NCI-H1417 treated with DMSO at 0.1 percent for 48 hours (cell line): ENCODE measurements at regions not wholly inside any gene's neighbourhood (a gene's known extent, or its start where the extent isn't known, plus 50 kb on each side); places are given as distances from the start of the nearest gene placed in this dataset.
"Not testable (repeated sequence)": the region's sequence is repeated elsewhere in the genome, so short reads cannot be mapped to it uniquely, and the experiment has no call there.

Source experiments
- DNase-seq: peaks from one replicate; lab custom pipeline; 2025; lab: John Stamatoyannopoulos, UW

DNA sequence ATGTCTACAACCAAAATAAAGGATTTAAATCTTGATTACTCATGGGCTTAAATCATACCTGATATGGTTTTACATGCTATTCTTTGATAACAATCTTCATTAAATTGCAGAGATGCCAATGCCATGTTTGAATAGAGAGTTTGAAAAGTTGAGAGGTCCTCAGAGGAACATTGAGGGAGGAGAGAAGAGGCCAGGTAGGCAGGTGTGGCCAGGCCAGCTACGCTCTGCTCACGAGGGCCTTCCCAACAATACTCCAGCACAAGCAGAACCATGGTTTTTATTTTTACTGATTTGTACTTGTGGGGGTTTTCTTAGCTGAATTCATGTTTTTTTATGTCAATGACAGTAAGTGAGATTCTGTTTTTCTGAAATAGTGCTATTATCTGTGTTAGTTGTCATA is 158.1 kb upstream of the RFC3 start:
- no peak for DNase-seq

DNA sequence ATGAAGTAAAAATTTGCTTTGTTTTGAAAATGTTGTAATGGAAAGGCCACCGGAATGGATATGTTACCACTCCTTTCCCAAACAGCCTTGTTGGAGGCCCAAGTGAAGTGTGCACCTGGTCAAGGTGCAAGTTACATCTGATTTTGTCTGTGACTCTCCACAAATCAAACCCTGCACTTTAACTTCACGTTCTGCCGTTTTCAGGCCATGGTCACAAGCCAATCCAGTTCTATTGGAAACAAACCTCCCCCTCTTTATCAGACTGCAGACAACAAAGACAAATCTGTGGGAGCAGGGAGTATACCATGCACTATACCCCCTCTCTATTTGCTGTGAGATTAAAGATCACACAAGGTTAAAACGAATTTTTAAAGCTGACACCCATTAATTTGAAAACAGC is 155.6 kb upstream of the RFC3 start:
- DNase-seq: no peak

DNA sequence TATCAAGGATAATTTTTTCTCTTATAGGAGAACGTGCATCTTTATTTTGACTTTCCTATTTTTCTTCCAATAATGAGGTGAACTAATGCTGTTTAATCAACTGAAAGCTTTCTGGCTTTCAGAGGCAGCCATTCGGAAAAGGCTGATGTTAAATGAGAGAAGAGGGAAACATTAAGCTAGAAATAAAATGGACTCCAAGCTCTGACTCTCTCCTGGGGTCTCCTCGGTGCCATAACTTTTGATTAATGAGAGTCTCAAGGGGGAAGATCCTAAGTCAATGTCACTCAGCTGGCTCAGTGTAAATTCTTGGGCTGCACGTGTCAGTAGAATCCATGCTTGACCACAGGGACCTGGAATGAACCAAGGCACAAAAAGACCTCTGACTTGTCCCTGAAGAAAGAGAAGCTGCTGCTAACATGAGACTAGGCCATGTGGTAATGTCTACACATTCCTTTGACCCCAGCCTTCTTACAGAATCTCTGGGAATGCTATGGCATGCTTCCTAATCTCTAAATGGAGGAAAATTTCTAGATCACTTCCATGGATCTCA is 152.2 kb upstream of the RFC3 start:
- no peak for DNase-seq

DNA sequence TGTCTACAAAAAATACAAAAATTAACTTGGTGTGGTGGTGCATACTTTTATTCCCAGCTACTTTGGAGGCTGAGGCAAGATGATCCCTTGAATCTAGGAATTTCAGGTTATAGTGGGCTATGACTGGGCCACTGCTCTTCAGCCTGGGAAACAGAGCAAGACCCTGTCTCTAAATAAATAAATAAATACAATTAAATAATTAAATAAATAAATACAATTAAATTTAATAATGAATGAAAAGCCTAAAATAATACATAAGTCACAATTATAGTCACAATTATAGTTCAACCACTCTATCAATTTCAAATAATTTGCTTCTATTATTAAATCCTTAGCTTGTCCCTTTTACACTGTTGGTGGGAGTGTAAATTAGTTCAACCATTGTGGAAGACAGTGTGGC is 146.4 kb upstream of the RFC3 start:
- no peak for DNase-seq

DNA sequence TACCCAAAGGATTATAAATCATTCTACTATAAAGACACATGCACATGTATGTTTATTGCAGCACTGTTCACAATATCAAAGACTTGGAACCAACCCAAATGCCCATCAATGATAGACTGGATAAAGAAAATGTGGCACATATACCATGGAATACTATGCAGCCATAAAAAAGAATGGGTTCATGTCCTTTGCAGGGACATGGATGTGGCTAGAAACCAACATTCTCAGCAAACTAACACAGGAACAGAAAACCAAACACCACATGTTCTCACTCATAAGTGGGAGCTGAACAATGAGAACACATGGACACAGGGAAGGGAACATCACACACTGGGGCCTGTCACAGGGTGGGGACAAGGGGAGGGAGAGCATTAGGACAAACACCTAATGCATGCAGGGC is 145.9 kb upstream of the RFC3 start:
- DNase-seq: not testable (repeated sequence)

DNA sequence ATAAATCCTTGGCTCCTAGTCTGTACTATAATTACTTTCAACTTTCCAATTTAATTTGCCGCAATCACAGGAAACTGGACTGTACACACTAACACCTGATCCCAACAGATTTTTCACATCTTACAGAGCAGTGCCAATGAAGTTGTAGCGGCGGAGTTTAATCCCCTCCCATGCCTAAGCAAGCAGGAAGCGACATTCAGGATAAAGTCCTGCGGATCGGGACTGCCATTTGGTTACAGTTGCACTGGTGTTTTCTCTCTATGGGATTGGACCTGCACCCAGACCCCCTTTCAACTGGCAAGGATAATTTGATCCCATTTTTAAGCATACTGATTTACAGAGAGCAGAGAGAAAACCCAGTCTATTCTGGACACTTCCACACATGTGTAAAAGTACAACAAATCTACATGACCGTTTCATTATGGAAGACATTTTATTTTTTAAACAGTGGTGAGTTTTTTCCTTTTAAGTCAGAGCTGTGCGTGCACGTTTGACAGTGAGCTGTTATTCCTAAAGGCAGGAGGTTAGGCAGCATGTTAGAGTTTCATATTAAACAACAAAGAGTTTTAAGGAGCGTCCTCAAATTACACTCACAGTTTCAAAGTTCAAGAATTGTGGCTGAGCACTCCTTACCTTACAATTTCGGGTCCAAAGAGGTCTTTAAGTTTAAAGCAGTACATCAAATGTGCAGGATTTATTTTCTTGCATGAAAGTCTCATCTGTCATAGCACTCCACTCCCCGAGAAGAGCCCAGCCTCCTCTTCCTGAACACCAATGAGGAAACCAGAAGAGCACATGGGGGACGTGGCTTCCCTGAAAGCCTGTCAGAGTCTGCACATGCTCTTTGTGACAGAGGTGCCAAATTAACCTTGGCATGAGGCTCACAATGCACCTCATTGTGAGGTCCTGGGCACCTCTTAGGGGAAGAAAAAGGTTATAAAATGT is 141.6 kb upstream of the RFC3 start:
- DNase-seq: no peak

DNA sequence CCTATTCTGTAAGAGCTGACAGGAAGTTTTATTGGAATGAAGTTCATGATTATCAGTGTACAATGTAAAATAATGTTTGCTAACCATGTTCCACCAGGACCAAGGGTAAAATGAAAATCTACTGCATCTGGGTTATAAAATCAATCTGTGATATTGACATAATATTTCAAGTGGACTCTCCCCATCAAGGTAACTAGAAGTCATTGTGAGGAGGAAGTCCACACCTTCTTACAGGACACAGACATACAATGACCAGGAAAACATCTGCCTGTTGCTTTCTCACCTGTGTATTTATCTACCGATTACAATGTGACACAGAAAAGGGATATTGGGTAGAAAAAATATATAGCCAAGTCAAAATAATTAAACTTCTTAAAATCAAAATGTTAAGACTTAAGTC is 140.7 kb upstream of the RFC3 start:
- no peak for DNase-seq

DNA sequence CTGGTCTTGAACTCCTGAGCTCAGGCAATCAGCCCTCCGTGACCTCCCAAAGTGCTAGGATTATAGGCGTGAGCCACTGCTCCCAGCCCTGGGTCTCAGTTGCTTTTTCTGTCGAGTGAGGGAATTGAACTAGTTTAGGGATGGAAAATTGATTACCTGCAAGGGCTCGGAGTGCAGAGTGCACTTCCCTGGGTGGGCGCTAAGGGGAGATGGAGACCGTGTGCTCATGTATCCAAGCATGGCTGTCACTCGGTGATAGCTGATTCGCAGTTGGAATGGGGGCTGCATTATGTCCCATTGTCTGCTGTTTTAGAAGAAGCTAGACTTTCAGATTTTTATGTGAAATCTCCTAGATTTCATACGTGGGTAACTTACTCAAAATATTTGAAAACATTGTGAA is 139.9 kb upstream of the RFC3 start:
- no peak for DNase-seq

DNA sequence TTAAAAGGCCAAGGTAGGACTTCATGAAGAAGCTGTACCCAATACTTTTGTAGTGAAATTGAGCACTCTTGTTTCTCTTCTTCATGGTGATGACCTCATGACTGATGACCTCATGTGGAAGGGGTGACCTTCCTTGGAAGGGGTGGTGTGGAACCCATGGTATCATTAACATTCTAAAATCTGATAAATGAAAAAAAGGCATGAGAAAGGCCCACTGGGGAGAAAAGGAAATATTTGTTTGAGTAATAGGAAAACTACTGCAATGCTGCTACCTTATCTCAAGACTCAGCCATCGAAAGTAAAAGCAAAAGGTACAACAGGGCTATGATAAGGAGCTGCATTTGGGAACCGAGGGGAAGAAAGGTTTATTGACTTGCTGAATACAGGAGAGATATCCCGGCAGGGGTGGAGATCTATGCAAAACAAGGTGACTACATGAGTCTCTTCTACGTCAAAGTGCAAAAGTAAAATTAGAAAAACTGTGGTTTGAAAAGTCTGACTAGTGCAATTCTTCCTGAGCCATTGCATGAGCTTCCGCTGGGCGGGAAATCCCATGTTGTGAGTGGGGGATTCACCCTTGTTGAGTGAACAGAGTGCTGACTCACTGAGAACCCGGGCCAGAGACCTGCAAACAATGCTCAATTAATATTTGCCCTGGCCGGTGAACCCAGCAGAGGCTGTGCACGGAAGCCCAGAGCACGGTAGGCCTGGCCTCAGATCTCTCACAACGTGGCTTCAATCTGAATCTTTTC is 138.9 kb upstream of the RFC3 start:
- DNase-seq: no peak

DNA sequence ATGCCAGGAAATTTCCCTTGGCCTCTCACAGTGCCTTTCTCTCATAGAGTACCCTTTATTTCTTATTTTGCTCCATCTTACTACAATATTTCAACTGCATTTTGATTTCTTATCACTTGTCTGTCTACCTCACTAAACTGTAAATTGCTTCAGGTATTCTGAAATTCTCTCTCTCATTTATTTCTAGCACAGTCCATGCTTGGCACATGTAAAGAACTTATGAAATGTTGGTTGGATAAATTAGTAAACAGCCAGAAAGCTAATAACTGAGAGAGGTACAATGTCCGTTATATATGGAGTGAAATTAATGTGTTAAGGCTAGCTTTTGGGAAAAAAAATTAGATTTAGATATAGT is 138.3 kb upstream of the RFC3 start:
- DNase-seq: no peak

DNA sequence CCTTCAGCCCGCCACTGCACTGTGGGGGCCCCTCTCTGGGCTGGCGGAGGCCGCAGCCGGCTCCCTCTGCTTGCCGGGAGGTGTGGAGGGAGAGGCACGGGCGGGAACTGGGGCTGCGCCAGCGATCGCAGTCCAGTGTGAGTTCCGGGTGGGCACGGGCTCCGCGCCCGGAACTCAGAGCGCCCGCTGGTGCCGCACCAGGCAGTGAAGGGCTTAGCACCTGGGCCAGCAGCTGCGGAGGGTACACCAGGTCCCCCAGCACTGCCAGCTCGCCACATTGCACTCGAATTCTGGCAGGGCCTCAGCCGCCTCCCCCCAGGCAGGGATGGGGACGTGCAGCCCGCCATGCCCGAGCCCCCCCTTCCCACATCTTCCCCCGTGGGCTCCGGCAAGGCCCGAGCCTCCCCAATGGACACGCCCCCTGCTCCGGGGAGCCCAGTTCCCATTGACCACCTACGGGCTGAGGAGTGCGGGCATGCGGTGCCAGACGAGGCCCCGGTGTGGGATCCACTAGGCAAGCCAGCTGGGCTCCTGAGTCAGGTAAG is 135.9 kb upstream of the RFC3 start:
- DNase-seq: no peak

DNA sequence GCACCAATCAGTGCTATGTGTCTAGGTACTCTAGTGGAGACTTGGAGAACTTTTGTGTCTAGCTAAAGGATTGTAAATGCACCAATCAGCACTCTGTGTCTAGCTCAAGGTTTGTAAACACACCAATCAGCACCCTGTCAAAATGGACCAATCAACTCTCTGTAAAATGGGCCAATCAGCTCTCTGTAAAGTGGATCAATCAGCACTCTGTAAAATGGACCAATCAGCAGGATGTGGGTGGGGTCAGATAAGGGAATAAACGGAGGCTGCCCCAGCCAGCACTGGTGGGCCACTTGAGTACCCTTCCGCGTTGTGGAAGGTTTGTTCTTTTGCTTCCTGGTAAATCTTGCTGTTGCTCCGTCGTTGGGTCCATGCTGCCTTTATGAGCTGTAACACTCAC is 135.3 kb upstream of the RFC3 start:
- DNase-seq: not testable (repeated sequence)

DNA sequence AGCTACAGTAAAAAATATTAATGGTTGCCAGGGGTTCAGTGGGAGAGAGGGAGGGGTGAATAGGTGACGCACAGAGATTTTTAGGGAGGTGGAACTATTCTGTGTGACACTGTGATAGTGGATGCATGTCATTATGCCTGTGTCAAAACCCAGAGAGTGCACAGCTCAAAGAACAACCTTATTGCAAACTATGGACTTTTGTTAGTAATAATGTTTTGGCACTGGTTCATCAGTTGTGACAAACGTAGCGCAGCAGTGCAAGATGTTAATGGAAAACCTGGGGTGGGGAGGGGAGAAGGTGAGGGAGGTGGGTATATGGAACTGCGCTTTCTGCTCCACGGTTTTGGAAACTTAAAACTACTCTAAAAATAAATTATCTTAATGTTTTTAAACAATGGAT is 134.6 kb upstream of the RFC3 start:
- DNase-seq: no peak

DNA sequence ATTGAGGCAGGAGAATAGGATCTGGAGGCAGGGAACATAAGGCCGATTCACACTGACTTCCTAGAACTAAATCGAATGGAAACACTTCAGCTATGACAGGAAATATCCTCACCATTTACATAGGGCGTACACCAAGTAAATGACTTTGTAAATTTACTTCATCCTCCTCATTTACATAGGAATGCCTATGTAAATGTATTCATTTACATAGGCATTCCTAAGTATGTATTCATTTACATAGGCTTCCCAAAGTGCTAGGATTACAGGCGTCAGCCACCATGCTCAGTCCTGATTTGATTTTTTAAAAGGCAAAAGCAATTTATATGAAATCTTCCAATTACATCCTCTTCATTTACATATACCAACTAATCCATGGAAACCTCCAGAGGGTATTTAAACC is 133.1 kb upstream of the RFC3 start:
- no peak for DNase-seq

DNA sequence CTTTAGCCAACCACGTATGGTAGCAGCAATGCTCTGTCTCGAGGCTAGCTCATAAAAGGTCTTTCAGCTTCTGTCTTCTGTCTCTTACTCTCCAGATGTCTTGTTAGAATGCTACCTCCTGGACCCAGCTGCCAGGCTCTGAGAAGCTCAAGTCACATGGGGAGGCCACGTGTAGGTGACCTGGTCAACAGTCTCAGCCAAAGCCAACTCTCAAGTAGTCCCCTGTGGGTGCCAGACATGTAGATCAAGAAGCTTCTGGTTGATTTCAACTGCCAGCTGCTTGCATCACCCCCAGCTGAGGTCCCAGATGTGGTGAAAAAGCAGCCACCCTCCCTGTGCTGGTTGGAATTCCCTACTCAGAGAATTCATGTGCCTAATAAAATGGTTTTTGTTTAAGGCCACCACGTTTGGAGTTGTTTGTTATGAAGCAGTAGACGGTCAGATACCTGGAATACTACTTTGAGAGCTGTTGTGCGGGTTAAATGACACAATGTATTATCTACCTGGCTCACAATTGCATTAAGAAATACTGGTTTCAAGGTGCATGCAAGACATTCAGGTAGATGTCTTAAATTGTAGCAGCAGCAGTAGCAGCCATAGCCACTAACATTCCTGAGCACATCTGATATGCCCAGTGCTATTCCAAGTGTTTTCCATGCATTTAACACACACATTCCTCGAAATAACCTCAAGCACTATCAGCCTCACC is 131.0 kb upstream of the RFC3 start:
- no peak for DNase-seq

DNA sequence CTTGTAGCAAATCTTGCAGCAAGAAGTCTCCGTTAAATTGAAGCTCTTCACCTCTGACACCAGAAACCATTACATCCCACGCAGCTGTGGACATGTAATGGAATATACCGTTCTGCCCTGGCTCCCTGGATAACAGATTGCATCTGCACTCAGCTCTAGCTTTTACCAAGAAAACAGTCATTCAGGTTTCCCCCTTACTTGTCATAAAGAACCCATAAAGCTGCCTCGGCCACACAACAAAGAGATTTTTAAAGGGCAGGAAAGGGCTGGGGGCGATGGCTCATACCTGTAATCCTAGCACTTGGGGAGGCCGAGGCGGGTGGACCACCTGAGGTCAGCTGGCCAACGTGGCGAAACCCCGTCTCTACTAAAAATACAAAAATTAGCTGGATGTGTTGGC is 127.6 kb upstream of the RFC3 start:
- DNase-seq: no peak

DNA sequence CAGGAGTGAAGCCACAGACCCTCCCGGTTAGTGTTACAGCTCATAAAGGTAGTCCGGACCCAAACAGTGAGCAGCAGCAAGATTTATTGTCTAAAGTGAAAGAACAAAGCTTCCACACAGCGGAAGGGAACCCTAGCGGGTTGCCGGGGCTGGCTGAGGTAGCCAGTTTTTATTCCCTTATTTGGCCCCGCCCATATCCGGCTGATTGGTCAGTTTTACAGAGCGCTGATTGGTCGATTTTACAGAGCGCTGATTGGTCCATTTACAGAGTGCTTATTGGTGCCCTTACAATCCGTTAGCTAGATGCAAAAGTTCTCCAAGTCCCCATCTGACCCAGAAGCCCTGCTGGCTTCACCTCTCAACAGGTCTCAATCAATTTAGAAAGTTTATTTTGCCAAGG is 126.0 kb upstream of the RFC3 start:
- no peak for DNase-seq

DNA sequence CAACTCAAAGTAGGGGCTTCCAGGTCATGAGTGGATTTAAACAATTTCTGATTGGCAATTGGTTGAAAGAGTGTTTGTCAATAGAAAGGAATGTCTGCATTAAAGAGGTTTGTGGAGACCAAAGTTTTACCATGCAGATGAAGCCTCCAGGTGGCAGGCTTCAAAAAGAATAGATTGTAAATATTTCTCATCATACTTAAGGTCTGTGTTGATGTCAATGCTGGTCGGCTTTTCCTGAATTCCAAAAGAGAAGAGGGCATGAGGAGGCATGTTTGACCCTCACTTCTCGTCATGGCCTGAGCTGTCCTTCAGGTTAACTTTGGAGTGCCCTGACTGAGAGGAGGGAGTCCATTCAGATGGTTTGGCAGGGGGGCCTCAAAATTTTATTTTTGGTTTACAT is 125.4 kb upstream of the RFC3 start:
- DNase-seq: no peak

DNA sequence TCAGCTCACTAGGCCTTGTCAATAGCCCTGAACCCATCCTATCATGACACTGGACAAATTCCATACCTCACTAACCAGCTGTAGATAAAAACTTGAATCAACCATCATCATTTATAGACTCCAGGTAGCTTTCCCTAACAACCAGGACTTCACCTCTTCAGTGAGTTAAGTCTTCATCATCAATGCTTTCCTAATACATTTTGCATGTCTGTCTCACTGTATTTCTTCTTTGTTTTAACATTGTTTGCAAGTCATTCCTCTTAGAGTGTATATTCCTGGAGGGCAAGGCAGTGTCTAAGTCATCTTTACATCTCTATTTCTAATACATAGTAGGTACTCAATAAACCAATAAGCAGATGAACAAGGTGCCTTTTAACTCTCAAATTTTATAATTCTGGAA is 123.4 kb upstream of the RFC3 start:
- no peak for DNase-seq

DNA sequence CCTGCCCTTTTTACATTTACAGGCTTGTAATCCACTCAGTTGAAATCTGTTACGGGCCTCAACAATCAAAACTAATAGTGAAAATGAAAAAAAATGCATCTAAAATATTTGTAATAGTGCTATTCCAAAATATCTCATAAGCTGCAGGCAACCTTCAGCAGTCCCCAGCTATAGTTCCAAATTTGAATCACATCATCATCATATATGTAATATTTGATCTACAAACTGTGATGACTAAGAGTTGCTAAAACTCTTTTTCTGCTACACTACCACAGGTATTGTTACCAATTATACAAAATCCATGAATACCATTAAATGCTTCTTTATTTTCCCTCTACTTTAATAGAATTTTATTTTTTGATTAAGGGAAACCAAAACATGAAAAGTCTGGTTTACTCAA is 121.4 kb upstream of the RFC3 start:
- DNase-seq: no peak

DNA sequence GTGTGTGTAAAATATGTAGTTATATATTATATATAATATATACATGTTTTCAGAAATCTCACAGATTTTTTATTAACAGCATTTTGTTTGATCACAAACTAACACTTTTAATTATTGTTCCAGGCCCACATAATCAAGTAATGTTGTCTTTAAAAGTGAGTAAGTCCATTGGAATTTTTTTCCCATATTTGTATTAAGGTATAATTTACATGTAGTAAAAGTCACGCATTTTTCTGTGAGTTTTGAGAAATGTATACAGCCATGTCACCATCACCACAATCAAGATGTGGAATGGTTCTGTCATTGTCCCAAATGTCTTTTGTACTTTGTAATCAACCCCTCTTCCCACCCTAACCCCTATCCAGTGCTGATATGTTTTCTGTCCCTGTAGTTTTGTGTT is 120.0 kb upstream of the RFC3 start:
- DNase-seq: no peak

DNA sequence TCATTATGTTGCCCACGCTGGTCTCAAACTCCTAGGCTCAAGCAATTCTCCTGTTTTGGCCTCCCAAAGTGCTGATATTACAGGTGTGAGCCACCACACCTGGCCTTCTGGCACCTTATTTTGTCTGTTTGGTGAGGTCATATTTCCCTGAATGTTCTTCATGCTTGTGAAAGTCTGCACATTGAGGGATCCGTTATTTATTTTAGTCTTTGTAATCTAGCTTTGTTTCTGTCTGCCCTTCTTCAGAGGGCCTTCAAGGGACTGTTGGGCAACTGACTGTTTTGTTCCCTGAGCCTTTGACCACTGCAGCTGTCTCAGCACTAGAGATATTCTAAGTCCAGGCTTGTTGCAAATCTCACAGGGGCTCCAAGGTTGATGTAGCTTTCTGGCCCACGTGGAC is 110.5 kb upstream of the RFC3 start:
- no peak for DNase-seq
